ENCODE measurements at regions not wholly inside any gene's neighbourhood (a gene's known extent, or its start where the extent isn't known, plus 50 kb on each side); places are given as distances from the start of the nearest gene placed in this dataset.

GRCh38 chr21:32878661-32879060 lies 107.1 kb upstream of the PAXBP1 start:
- TF ChIP-seq CTCF (IDR thresholded peaks at IDR 0.05) = no peak
- no peak for TF ChIP-seq POLR2AphosphoS5 (IDR thresholded peaks at IDR 0.05; ENCODE audit: low read depth, low read length)
- no peak for TF ChIP-seq REST (IDR thresholded peaks at IDR 0.05; ENCODE audit: insufficient read depth in 1 of 2, low read depth in 2 of 2, low read length in 1 of 2)

Data from Panc1 (cell line).